Stimulated activated CD8-positive, alpha-beta memory T cell treated with anti-CD3 and anti-CD28 coated beads, Interleukin-4, amount 100 ng/mL, for 24 hours (primary cell): ENCODE measurements at regions not wholly inside any gene's neighbourhood (a gene's known extent, or its start where the extent isn't known, plus 50 kb on each side); places are given as distances from the start of the nearest gene placed in this dataset.
A peak's percentile ranks its signal among the peaks of the same experiment; 100 is the strongest.
"Not testable (repeated sequence)": the region's sequence is repeated elsewhere in the genome, so short reads cannot be mapped to it uniquely, and the experiment has no call there.

ENCODE experiments used
- DNase-seq: peaks from one replicate; pipeline ENCODE4 v3.0.0-alpha.2; 2020; ENCODE audit warnings: low read depth

DNA sequence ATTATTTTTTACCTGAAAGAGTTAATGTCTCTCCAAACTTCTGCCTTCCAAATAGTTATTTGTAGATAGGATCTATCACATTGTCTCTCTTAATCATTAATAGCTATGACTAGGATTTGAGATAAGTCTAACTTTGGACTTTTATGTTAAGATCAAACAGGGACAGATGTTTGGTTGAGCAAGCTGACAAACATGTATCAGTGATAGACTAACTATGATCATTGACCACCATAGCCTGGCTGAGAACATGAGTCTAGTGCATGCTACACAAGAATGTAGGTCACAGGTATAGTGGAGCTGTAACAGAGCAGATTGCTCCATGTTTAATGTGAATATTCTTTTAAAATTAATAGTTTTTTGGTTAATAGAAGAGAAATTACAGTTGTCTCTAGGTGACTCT, 52.0 kb downstream of the SYT15B start:
- not testable (repeated sequence) for DNase-seq

GRCh38 chr10:47710443-47710842, 52.9 kb downstream of the SYT15B start:
- DNase-seq = not testable (repeated sequence)

DNA sequence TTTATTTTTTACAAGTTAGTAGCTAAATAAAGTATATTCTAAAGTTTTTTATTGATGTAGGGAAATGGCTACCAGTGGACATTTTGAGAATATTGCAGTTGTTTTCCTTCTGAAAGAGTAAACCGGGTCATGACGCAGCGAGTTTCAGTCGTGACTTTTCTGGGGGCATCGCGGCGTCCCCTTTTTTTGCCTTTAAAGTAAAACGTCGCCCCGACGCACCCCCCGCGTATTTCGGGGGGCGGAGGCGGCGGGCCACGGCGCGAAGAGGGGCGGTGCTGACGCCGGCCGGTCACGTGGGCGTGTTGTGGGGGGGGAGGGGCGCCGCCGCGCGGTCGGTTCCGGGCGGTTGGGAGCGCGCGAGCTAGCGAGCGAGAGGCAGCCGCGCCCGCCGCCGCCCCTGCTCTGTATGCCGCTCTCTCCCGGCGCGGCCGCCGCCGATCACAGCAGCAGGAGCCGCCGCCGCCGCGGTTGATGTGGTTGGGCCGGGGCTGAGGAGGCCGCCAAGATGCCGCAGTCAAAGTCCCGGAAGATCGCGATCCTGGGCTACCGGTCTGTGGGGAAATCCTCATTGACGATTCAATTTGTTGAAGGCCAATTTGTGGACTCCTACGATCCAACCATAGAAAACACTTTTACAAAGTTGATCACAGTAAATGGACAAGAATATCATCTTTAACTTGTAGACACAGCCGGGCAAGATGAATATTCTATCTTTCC, 57.5 kb downstream of the SYT15B start:
- DNase-seq = peak; percentile 55

DNA sequence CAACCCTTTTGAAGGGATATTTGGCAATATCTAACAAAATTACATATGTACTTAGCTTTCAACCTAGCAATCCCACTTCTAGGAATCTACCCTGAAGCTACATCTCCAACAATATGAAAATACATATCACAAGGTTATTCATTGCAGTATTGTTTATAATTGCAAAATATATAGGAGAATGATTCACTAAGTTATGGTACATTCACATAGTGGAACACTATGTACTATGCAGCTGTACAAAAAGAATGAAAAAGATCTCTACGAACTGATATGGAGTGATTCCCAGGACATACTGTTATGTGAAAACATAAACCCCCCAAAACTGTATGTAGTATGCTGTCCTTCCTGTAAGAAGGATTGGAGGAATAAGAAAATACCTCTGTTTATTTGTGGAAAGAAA, 62.1 kb downstream of the SYT15B start:
- DNase-seq = not testable (repeated sequence)

DNA sequence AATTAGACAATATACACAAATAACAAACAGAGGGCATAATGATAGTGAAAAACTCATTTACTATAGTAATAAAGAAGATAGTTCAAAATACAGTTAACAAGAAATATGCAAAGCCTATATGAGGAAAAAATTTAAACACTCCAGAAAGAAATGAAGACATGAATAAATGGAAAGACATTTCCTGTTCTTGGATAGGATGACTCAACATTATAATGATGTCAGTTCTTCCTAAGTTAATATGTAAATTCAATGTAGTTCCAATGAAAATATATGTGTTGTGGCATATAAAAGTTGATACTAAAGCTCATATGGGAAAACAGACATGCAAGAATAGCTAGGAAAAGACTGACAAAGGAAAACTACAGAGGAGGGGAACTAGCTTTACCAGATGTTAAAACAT, 63.5 kb downstream of the SYT15B start:
- DNase-seq = not testable (repeated sequence)

GRCh38 chr10:47696170-47696569, 67.2 kb downstream of the SYT15B start:
- DNase-seq = not testable (repeated sequence)

- DNase-seq = not testable (repeated sequence)
Measured at GRCh38 chr10:47695149-47695548, 68.2 kb downstream of the SYT15B start.

DNA sequence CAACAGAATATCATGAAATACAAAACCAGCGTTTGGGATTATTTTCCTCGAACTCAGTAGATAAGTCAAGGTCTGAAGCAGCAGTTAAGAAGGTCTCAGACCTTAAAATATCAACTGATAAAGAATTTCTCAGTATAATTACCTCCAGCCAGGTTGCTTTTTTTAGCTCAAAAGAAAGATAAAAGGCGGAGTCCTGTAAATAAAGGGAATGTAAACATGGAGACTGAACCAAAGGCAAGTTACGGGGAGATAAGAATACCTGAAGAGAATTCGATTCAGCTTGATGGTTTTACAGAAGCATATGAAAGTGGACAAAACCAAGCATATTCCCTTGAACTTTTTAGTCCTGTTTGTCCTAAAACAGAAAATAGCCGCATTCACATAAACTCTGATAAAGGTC, 73.1 kb downstream of the SYT15B start:
- DNase-seq = not testable (repeated sequence)

GRCh38 chr10:47683826-47684475, 79.4 kb downstream of the SYT15B start:
- not testable (repeated sequence) for DNase-seq

GRCh38 chr10:47681638-47681990, 81.8 kb downstream of the SYT15B start:
- not testable (repeated sequence) for DNase-seq

GRCh38 chr10:47680848-47681637, 82.3 kb downstream of the SYT15B start:
- DNase-seq = not testable (repeated sequence)

GRCh38 chr10:47676102-47676501, 87.3 kb downstream of the SYT15B start:
- not testable (repeated sequence) for DNase-seq

DNA sequence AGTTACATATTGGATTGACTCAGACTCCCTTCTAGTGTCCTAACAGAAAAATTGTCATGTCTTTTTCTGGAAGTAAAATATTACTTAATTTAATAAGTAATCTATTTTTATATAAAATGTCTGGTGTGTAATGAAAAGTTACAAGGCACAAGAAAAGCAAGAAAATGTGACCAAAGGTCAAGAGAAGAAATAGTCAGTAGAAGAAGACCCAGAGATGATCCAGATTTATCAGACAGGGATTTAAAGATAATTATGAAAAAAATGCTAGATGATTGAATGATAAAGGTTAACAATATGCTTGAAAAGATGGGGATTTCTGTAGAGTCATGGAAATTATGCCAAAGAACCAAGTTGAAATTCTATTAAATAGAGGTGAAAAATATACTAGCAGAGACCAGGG, 87.8 kb downstream of the SYT15B start:
- not testable (repeated sequence) for DNase-seq

DNA sequence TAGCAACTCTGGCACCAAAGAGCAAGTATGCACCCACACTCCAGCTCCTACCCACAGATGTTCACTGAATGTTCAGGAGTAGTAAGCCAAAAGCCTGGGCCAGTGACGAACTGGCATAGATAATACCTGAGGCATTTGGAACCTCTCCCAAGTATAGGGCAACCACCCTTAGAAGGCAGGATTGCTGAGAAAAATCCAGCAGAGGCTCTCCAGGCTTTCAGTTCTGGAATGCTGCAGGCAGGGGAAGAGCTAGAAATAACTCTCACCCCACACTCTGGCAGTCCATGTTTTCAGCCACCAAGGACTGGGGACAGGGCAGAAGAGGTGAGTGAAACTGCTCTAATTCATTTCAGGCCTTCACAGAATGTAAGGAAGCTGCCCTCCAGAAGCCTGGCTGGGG, 90.3 kb downstream of the SYT15B start:
- DNase-seq = not testable (repeated sequence)

- not testable (repeated sequence) for DNase-seq
Measured at GRCh38 chr10:47670857-47671256, 92.5 kb downstream of the SYT15B start.

- DNase-seq = not testable (repeated sequence)
Measured at GRCh38 chr10:47661955-47662577, 101.3 kb downstream of the SYT15B start.

DNA sequence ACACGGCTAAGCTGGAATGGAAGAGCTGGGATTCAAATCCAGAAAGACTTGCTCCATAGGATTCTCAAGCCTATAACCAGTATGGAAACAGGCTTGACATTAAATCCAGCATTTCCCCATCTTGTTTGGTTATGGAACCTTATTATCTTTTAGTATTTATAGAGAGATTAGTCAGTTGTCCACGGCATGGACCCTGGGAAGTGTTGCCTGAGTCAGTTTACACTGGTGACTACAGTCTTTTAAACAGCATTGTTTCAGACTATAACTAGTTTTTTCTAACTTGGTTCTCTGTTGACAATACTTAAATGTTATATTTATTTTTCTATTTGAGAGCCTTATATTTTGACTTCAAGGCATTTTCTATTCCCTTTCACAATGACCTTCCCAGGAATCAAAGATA, 106.7 kb downstream of the SYT15B start:
- not testable (repeated sequence) for DNase-seq

DNA sequence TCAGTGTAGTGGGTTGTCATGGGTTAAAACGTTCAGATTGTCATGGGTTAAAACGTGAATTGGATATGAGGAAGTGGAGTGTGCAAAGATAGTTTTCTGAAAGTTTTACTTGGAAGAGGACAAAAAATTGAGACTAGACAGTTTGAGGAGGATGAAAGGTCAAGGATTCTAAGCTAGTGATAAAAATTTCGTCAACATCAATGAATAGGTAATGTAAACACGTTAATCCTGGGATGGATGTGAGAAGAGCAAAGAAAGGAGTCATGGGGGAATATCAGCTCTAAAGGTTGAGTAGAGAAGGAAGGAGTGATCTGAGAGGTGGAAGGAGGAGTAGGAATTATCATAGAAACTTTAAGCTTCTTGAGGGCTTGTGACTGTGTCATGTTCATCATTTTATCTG, 109.2 kb downstream of the SYT15B start:
- not testable (repeated sequence) for DNase-seq

DNA sequence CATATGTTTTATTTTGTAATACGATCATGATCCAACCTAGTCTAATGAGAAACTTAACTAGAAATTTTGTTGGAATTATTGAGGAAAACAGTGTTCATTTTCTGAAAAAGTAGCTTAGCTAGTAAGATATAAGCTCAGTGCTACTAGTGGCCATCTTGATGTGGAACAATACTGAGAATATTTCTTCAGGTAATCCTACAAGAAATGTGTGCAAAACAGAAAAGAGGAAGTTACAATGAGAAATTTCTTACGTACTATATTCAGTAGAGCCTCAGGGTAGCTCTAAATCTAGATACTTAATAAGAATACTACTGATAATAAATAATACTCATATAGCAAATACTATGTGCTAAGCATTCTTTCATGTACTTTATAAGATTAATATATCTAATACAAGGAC, 114.8 kb downstream of the SYT15B start:
- not testable (repeated sequence) for DNase-seq

DNA sequence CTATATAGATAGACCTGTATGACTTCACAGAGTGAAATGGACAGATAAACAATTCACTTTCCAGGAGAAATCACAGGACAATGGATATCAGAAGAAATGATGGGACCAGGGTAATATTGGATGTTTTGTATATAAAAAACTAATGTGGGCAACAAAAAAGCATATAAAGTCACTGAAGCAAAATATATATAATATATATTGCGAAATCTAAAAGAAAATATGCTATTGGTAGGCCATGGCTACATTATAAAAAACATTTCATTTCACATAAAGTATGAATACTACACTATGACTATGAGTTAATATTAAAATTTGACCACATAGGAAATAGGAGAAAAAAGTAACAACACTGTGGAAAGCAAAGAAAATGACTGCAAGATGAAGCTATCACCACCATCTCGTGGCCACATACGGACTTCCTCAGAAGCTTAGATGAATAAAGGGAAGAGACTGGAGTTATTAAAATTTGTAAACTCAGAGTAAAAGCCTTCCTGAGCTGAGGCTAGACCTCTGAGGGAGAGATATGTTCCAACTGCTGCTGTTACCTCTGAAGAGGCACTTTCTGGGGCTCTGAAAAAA, 115.8 kb downstream of the SYT15B start:
- DNase-seq = not testable (repeated sequence)

DNA sequence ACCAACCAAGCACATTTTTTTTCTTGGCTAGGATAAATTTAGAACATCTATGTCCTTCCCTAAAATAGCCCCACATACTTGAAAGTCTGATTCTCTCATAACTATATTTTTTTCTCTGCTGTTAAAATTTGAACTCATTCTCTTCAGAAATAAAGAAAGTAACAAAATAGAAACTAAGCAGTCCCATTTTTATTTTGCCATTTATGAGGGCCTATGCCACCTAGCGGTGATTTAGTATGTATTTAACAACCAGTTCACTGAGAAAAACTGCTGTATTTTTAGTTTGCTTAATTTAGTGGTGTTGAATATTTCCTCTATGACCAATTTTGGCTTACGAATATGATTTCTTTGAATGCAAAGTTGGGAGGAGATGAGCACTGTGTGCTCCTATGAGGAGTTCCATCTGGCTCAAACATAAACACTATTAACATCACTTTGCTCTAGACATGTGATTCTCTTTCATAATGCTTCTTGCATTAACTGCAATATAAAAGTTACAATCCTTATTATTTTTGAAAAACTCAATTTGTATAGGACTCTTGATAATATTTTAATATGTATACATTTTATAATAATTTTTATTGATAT, 116.6 kb downstream of the SYT15B start:
- DNase-seq = not testable (repeated sequence)

DNA sequence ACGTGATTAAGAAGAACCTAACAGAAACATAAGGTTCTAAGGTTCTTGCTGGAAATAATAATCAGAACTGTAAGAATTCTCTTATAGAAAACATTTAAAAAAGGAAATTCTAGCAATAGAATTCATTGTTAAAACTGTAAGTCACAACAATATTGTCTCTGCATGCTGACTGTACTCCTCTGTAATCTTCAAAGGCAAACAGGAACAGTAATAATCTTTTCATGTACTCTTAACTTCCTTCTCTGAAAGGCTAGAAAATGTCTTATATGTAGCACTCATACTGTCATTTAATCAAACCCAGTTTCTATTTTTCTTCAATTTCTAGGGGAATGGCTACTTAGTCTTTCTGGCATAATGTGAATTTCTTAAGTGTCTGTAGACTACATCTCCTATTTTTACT, 103.5 kb upstream of the AGAP9 start:
- not testable (repeated sequence) for DNase-seq
